HepG2 (cell line): ENCODE measurements at regions not wholly inside any gene's neighbourhood (a gene's known extent, or its start where the extent isn't known, plus 50 kb on each side); places are given as distances from the start of the nearest gene placed in this dataset.

Source experiments
- ATAC-seq: fragments of 200-7000 bp; cut with Tn5 transposase; 3 replicates; pipeline ENCODE4 v1.9.1; 2020; ENCODE audit warnings: mild to moderate bottlenecking, moderate library complexity
- BruUV-seq: library from RNA; stranded (reverse); fragments of 400-500 nt; replicated peaks from 2 replicates; lab custom pipeline; 2021; lab: Mats Ljungman, UMichigan
- CTCF ChIA-PET: fragments of 300-600 bp; formaldehyde crosslinking; extraction: SDS; loops from one replicate; lab custom pipeline; 2021; ENCODE audit warnings: low total read pairs, inconsistent platforms, low intra/inter-chr PET ratio; lab: Yijun Ruan, JAX
- POLR2A ChIA-PET: fragments of 350-600 bp; sonication (Branson Sonifier 250); formaldehyde crosslinking; loops from one replicate; lab custom pipeline; 2020; ENCODE audit warnings: antibody characterized with exemption, inconsistent platforms; lab: Yijun Ruan, JAX
- DNase-seq: peaks from one replicate; pipeline ENCODE4 v3.0.0-alpha.2; 2015; ENCODE audit warnings: low spot score
- FAIRE-seq: peaks from 3 replicates; lab custom pipeline; 2011; peaks lifted over from hg19 to GRCh38; lab: Jason Lieb, UNC
- H2AFZ ChIP-seq: one replicate; pipeline ENCODE4 v1.6.1; 2011; ENCODE audit warnings: low read length, inconsistent platforms
- H3K27ac ChIP-seq: fragments of 300-600 bp; 3 replicates; pipeline ENCODE4 v1.8.0; 2011; ENCODE audit warnings: mixed run types, mild to moderate bottlenecking, mixed read lengths, low read length, inconsistent platforms; ENCODE audit not compliant: insufficient read depth; ENCODE audit errors: extremely low read length
- H3K27me3 ChIP-seq, 2 experiments: fragments of 200-600 bp in 1 of 2; 2 replicates in 1 of 2; 3 replicates in 1 of 2; pipeline versions ENCODE4 v1.6.0 to v1.8.0; 2011; ENCODE audit warnings: low read length in 2 of 2, mild to moderate bottlenecking in 2 of 2, moderate library complexity in 2 of 2, inconsistent platforms in 1 of 2; ENCODE audit not compliant: insufficient read depth in 2 of 2, control insufficient read depth in 1 of 2
- H3K36me3 ChIP-seq, 2 experiments: fragments of 200-600 bp in 1 of 2; replicated peaks in 1 of 2; 2 replicates in 1 of 2; 3 replicates in 1 of 2; pipeline versions ENCODE4 v1.5.1 to v1.8.0; 2011; ENCODE audit warnings: low read length in 2 of 2, inconsistent platforms in 1 of 2; ENCODE audit not compliant: insufficient read depth in 2 of 2, control insufficient read depth in 1 of 2
- H3K4me1 ChIP-seq: 2 replicates; pipeline ENCODE4 v1.5.1; 2012; ENCODE audit warnings: low read length, inconsistent platforms; ENCODE audit not compliant: insufficient read depth
- H3K4me2 ChIP-seq: 2 replicates; pipeline ENCODE4 v1.6.0; 2011; ENCODE audit warnings: low read depth, low read length, inconsistent platforms
- H3K4me3 ChIP-seq, 3 experiments: fragments of 200-600 bp in 1 of 3; sonication (generic), shearing (Covaris generic) in 1 of 3; replicated peaks in 1 of 3; 2 replicates each; pipeline ENCODE4 v1.5.1; 2011 to 2016; ENCODE audit warnings: low read length in 3 of 3, inconsistent platforms in 2 of 3, low read depth in 2 of 3, mild to moderate bottlenecking in 2 of 3, control low read depth in 1 of 3, mixed read lengths in 1 of 3; ENCODE audit not compliant: insufficient read depth in 1 of 3
- H3K79me2 ChIP-seq: one replicate; pipeline ENCODE4 v1.6.1; 2011; ENCODE audit warnings: low read length, inconsistent platforms; ENCODE audit not compliant: insufficient read depth
- H3K9ac ChIP-seq: 2 replicates; pipeline ENCODE4 v1.6.0; 2011; ENCODE audit warnings: mild to moderate bottlenecking, low read depth, low read length, inconsistent platforms; ENCODE audit not compliant: insufficient read depth
- H3K9me3 ChIP-seq: 2 replicates; pipeline ENCODE4 v1.5.1; 2012; ENCODE audit warnings: mild to moderate bottlenecking, low read length
- H4K20me1 ChIP-seq: 2 replicates; pipeline ENCODE4 v1.6.0; 2011; ENCODE audit warnings: inconsistent platforms, mild to moderate bottlenecking, low read length, moderate library complexity; ENCODE audit not compliant: insufficient read depth
- DNMT1 ChIP-seq: sonication (generic); formaldehyde crosslinking; IDR thresholded peaks from 2 replicates; pipeline ENCODE4 v1.5.1; 2020; ENCODE audit warnings: mild to moderate bottlenecking, missing genetic modification reagents
- FOXK1 ChIP-seq: sonication (generic); formaldehyde crosslinking; IDR thresholded peaks from 2 replicates; pipeline ENCODE4 v1.4.0; 2020; ENCODE audit warnings: low read depth, missing genetic modification reagents, borderline replicate concordance
- GATAD2A ChIP-seq: IDR thresholded peaks from 2 replicates; pipeline ENCODE4 v1.6.1; 2016
- MYNN ChIP-seq: sonication (generic); formaldehyde crosslinking; IDR thresholded peaks from 2 replicates; pipeline ENCODE4 v1.4.0; 2020; ENCODE audit warnings: mild to moderate bottlenecking, low read depth, missing genetic modification reagents
- NFATC3 ChIP-seq: sonication (generic); formaldehyde crosslinking; IDR thresholded peaks from 2 replicates; pipeline ENCODE4 v1.5.1; 2020; ENCODE audit warnings: mild to moderate bottlenecking, missing genetic modification reagents
- RFXANK ChIP-seq: IDR thresholded peaks from 2 replicates; pipeline ENCODE4 v1.6.1; 2016
- RNF2 ChIP-seq: fragments of 450-650 bp; conservative IDR thresholded peaks from 2 replicates; pipeline ENCODE4 v1.6.1; 2016; ENCODE audit warnings: low read depth
- TCF7 ChIP-seq: sonication (generic); IDR thresholded peaks from 2 replicates; pipeline ENCODE4 v1.6.1; 2016; ENCODE audit warnings: antibody characterized with exemption, low read depth
- U2AF1 ChIP-seq: fragments of 200-400 bp; formaldehyde crosslinking; optimal IDR thresholded peaks from 2 replicates; pipeline ENCODE3; 2017; ENCODE audit warnings: mild to moderate bottlenecking, low read depth, low read length
- ZBTB40 ChIP-seq, 2 experiments: fragments of 450-650 bp in 1 of 2; sonication (generic) in 1 of 2; formaldehyde crosslinking in 1 of 2; IDR thresholded peaks; 2 replicates each; pipeline versions ENCODE4 v1.6.1 to v1.8.0; 2016 to 2022; ENCODE audit warnings: antibody characterized with exemption in 1 of 2, mild to moderate bottlenecking in 1 of 2, missing genetic modification reagents in 1 of 2
- WGBS: methylation state at CpG from one replicate; pipeline ENCODE4 v1.1.6; 2017; ENCODE audit warnings: low lambda C conversion rate; 5-methylcytosine and 5-hydroxymethylcytosine counted together
- in situ Hi-C: cut with HindIII; loops from 2 replicates; pipeline ENCODE4 v1.10.0; 2017; ENCODE audit warnings: low pct_unique_long_range_greater_than_20kb; ENCODE audit not compliant: extremely low pct_ligation_motif_present
- intact Hi-C: fragments of 100-400 bp; cut with micrococcal nuclease; formaldehyde crosslinking; loops from one replicate; pipeline ENCODE4 v1.10.0; 2022; ENCODE audit not compliant: unreplicated experiment
- TF ChIP-seq, protein P1 (sequence below): fragments of 450-650 bp; IDR thresholded peaks from 2 replicates; pipeline ENCODE4 v1.6.1; 2017
- TF ChIP-seq, protein P2 (sequence below): sonication (generic); formaldehyde crosslinking; IDR thresholded peaks from 2 replicates; pipeline ENCODE4 v1.8.0; 2022; ENCODE audit warnings: missing genetic modification reagents, mild to moderate bottlenecking, moderate library complexity, borderline replicate concordance

GRCh38 chr2:239868556-239869181 is 156.5 kb downstream of the NDUFA10 start:
- Histone ChIP-seq H2AFZ (no peak overlapping the region), H3K27ac (no peak overlapping the region), H3K4me2 (no peak overlapping the region), H3K36me3 (no peaks in the 10 kb centered on the region), H3K4me1 (no peaks in the 10 kb centered on the region), H4K20me1 (no peaks in the 10 kb centered on the region), H3K9me3 (peaks cover 27% of the 10 kb centered on the region), H3K9ac (no peak overlapping the region), H3K79me2 (no peaks in the 10 kb centered on the region), H3K27me3 (peaks cover 2 to 17% of the 10 kb centered on the region in 2 experiments; a peak in 3 of 5 replicates), H3K4me3 (no peak overlapping the region)
- WGBS, result 55% methylated on average over 4 of the region's 4 CpGs
- FAIRE-seq, result no peak
- BruUV-seq, result no TSS peak
- ChIA-PET CTCF (no interaction called here), POLR2A (no interaction called here)
- no peak for DNase-seq
- no peak for ATAC-seq
- in situ Hi-C loops (no loop called here), intact Hi-C loops (no loop called here)
- TF ChIP-seq, protein P1, sequence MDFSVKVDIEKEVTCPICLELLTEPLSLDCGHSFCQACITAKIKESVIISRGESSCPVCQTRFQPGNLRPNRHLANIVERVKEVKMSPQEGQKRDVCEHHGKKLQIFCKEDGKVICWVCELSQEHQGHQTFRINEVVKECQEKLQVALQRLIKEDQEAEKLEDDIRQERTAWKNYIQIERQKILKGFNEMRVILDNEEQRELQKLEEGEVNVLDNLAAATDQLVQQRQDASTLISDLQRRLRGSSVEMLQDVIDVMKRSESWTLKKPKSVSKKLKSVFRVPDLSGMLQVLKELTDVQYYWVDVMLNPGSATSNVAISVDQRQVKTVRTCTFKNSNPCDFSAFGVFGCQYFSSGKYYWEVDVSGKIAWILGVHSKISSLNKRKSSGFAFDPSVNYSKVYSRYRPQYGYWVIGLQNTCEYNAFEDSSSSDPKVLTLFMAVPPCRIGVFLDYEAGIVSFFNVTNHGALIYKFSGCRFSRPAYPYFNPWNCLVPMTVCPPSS, result peak; percentile 95; the same call in 1 of the 2 replicates
- TF ChIP-seq ZBTB40 (IDR thresholded peaks at IDR 0.05) (peak; percentile 10; the same call in 1 of the 2 replicates), ZBTB40 (CRISPR knock-in tag; IDR thresholded peaks at IDR 0.05) (no peak), GATAD2A (CRISPR knock-in tag) (no peak), NFATC3 (no peak), U2AF1 (no peak), FOXK1 (CRISPR knock-in tag) (no peak), RNF2 (no peak), RFXANK (no peak), DNMT1 (CRISPR knock-in tag) (no peak), MYNN (CRISPR knock-in tag) (no peak), TCF7 (no peak)
- TF ChIP-seq, protein P2, sequence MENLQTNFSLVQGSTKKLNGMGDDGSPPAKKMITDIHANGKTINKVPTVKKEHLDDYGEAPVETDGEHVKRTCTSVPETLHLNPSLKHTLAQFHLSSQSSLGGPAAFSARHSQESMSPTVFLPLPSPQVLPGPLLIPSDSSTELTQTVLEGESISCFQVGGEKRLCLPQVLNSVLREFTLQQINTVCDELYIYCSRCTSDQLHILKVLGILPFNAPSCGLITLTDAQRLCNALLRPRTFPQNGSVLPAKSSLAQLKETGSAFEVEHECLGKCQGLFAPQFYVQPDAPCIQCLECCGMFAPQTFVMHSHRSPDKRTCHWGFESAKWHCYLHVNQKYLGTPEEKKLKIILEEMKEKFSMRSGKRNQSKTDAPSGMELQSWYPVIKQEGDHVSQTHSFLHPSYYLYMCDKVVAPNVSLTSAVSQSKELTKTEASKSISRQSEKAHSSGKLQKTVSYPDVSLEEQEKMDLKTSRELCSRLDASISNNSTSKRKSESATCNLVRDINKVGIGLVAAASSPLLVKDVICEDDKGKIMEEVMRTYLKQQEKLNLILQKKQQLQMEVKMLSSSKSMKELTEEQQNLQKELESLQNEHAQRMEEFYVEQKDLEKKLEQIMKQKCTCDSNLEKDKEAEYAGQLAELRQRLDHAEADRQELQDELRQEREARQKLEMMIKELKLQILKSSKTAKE (CRISPR knock-in tag), result 0 out of 2 replicates have a peak, but pooled peaks have one; percentile 31
